IPS DF 6.9 (cell line): ENCODE measurements at regions not wholly inside any gene's neighbourhood (a gene's known extent, or its start where the extent isn't known, plus 50 kb on each side); places are given as distances from the start of the nearest gene placed in this dataset.
"Not testable (repeated sequence)": the region's sequence is repeated elsewhere in the genome, so short reads cannot be mapped to it uniquely, and the experiment has no call there.

ENCODE experiments used
- DNase-seq: peaks from one replicate; pipeline ENCODE4 v3.0.0-alpha.2; 2013; ENCODE audit warnings: low read depth, low spot score
- H3K27ac ChIP-seq: one replicate; pipeline ENCODE4 v1.5.1; 2013; ENCODE audit warnings: low read length, control low read depth
- H3K27me3 ChIP-seq: 2 replicates; pipeline ENCODE4 v1.6.1; 2013; ENCODE audit warnings: mild to moderate bottlenecking, low read length; ENCODE audit not compliant: control insufficient read depth, insufficient read depth
- H3K36me3 ChIP-seq: 2 replicates; pipeline ENCODE4 v1.6.1; 2013; ENCODE audit warnings: low read length; ENCODE audit not compliant: control insufficient read depth, insufficient read depth
- H3K4me1 ChIP-seq: 2 replicates; pipeline ENCODE4 v1.6.1; 2013; ENCODE audit warnings: low read length; ENCODE audit not compliant: control insufficient read depth, insufficient read depth
- H3K4me3 ChIP-seq: 2 replicates; pipeline ENCODE4 v1.5.1; 2013; ENCODE audit warnings: mild to moderate bottlenecking, low read length
- H3K9me3 ChIP-seq: 2 replicates; pipeline ENCODE4 v1.6.1; 2013; ENCODE audit warnings: low read length, inconsistent platforms; ENCODE audit not compliant: control insufficient read depth, insufficient read depth
- WGBS: extraction: QIAGEN DNeasy Blood & Tissue Kit; methylation state at CpG from one replicate; pipeline ENCODE4 v1.1.7; 2013; ENCODE audit warnings: mixed read lengths, missing lambda C conversion rate; ENCODE audit not compliant: insufficient read length, insufficient coverage; 5-methylcytosine and 5-hydroxymethylcytosine counted together

DNA sequence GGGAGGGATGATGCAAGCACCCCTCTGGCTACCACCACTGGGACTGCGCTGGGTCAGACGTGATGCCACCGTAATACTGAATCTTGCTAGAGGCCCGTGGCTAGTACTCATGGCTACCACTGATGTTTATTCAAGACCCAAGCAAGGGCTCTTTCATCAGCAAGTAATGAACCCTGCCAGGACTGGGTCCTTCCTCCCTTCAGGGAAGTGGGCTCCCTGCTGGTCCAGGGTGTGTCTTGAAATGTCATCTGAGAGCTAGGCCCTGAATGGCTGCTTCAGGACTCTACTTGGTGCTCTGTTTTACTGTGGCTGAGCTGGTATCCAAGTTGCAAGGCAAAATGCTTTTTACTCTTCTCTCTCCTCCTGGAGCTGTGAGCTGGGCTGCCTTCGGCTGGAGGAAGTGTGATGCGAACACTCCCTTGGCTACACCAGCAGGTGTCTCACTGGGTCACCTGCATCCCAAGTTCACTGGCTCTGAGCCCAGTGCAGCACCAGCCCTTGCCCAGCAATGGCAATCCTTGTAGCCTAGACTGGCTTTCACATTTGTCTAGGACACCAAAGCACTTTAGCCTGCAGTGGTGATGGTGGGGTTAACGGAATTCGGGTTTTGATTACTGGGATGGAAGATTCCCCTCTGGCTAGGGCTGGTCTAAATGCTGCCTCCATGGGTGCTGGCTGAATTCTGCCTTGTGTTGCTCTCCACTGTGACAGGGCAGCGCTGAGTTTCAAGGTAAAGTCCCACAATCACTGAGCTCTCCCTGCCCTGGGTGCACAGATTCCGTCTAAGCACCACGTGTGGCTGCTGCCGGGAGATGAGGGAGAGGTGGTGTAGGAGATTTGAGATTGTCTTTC, 98.6 kb downstream of the USP22 start:
- Histone ChIP-seq H3K27ac (no peak overlapping the region), H3K27me3 (no peaks in the 10 kb centered on the region), H3K4me1 (0 out of 2 replicates have a peak, but pooled peaks cover 1% of the 10 kb centered on the region), H3K9me3 (no peaks in the 10 kb centered on the region), H3K4me3 (no peak overlapping the region), H3K36me3 (no peaks in the 10 kb centered on the region)
- WGBS: no CpG with 5 or more reads among the region's 12 CpGs
- DNase-seq: peak; percentile 50

DNA sequence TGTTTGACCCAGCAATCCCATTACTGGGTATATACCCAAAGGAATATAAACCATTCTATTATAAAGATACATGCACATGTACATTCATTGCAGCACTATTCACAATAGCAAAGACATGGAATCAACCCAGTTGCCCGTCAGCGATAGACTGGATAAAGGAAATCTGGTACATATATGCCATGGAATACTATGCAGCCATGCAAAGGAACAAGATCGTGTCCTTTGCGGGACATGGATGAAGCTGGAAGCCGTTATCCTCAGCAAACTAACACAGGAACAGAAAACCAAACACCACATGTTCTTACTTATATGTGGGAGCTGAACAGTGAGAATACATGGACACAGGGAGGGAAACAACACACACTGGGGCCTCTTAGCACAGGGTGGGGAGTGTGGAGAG, 95.1 kb downstream of the USP22 start:
- H3K27ac ChIP-seq, H3K4me3 ChIP-seq, H3K36me3 ChIP-seq, H3K4me1 ChIP-seq, H3K9me3 ChIP-seq, DNase-seq, H3K27me3 ChIP-seq: not testable (repeated sequence)
- no CpG with 5 or more reads among the region's 5 CpGs for WGBS

DNA sequence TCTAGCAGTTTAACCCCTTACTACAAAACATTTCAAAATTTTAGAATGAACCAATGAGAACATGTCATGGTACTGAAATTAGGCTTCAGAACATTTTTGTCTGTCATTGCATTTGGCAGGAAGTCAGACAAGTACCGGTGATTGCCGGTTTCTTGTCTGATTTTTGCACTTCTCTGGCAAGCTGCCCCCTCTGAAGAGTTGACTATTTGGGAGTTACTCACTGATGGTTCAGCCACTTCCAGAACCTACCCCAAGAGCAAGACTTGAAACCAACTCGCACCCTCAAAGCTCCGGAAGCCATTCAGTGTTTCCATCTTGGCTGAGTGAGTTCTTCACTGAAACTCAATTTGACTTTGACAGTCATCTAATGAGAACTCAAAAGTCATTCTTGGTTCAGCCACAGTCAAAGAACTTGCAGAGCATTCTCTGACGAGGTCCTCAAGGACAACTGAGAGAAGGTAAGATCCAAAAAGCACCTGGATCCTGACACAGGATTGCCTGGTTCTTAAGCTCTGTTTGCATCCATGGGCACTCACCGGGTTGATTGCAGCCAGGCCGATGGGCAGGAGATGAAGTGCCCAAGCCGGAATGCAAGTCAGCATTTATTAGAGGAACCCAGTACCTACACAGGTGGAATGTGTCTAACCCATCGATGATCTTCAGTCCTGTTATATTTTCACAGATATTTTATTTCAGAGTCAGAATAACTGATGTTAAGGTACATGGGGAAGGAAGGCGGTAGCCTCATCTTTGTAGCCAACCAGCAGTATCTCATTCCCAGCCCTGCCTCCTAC, 93.6 kb downstream of the USP22 start:
- no peak for DNase-seq
- Histone ChIP-seq H3K4me3 (no peak overlapping the region), H3K4me1 (no peaks in the 10 kb centered on the region), H3K27me3 (no peaks in the 10 kb centered on the region), H3K9me3 (no peaks in the 10 kb centered on the region), H3K27ac (no peak overlapping the region), H3K36me3 (no peaks in the 10 kb centered on the region)
- WGBS: no CpG with 5 or more reads among the region's 10 CpGs
